ENCODE measurements at regions not wholly inside any gene's neighbourhood (a gene's known extent, or its start where the extent isn't known, plus 50 kb on each side); places are given as distances from the start of the nearest gene placed in this dataset.

DNA sequence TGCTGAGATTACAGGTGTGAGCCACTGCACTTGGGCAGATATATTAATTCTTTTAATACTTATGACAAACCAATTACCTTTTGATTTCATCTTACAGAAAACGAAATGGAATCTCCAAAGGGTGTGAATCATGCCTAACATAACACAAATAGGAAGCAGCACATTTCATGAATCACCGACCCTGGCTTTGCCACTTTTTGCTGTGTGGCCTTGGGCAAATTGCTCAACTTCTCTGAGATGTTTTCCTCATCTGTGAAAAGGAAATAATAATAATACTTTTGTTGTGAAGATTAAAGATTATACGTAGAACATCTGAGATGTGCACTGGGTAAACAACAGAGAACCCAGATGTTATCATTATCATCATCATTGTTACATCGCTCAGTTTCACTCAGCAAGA lies 50.7 kb upstream of the FREM1 start:
- DNase-seq, result no peak
